Transverse colon (tissue), 4 donors: ENCODE measurements at regions not wholly inside any gene's neighbourhood (a gene's known extent, or its start where the extent isn't known, plus 50 kb on each side); places are given as distances from the start of the nearest gene placed in this dataset.

Source experiments
- DNase-seq: peaks from one replicate; pipeline ENCODE4 v3.0.0-alpha.2; 2019
- H3K27ac ChIP-seq, 4 donors: fragments of 200-600 bp; sonication (generic); 2 replicates each; pipeline ENCODE4 v1.5.1; 2016 to 2018; ENCODE audit warnings: inconsistent platforms in 4 of 4
- H3K27me3 ChIP-seq: fragments of 200-600 bp; sonication (generic); 2 replicates; pipeline ENCODE4 v1.5.1; 2017; ENCODE audit warnings: inconsistent platforms
- H3K36me3 ChIP-seq, 4 donors: fragments of 200-600 bp; sonication (generic); 2 replicates each; pipeline ENCODE4 v1.5.1; 2017 to 2019; ENCODE audit warnings: inconsistent platforms in 4 of 4
- H3K4me1 ChIP-seq, 4 donors: fragments of 200-600 bp; sonication (generic); 2 replicates each; pipeline ENCODE4 v1.5.1; 2017 to 2020; ENCODE audit warnings: inconsistent platforms in 4 of 4
- H3K4me3 ChIP-seq, 4 donors: fragments of 200-600 bp; sonication (generic); 1 replicate in 1 of 4; 2 replicates in 3 of 4; pipeline versions ENCODE4 v1.5.1 to v1.6.1; 2017 to 2019; ENCODE audit warnings: inconsistent platforms in 4 of 4
- H3K9me3 ChIP-seq, 2 donors: fragments of 200-600 bp; sonication (generic); 2 replicates each; pipeline ENCODE4 v1.5.1; 2017 to 2019; ENCODE audit warnings: inconsistent platforms in 2 of 2
- CTCF ChIP-seq, 5 experiments: fragments of 200-600 bp in 3 of 5; fragments of 450-650 bp in 2 of 5; sonication (generic) in 3 of 5; IDR thresholded peaks; 1 replicate in 2 of 5; 2 replicates in 3 of 5; pipeline ENCODE4 v1.5.1; 2016 to 2017; ENCODE audit warnings: antibody characterized with exemption in 5 of 5, inconsistent platforms in 3 of 5, mild to moderate bottlenecking in 2 of 5, moderate library complexity in 1 of 5
- EP300 ChIP-seq: sonication (generic); formaldehyde crosslinking; IDR thresholded peaks from one replicate; pipeline ENCODE4 v1.6.1; 2017; ENCODE audit warnings: antibody characterized with exemption, low read depth
- POLR2A ChIP-seq: fragments of 450-650 bp; IDR thresholded peaks from one replicate; pipeline ENCODE4 v1.6.1; 2016; ENCODE audit warnings: antibody characterized with exemption, mild to moderate bottlenecking, moderate library complexity
- POLR2AphosphoS5 ChIP-seq, 3 donors: sonication (generic); formaldehyde crosslinking; IDR thresholded peaks; one replicate each; pipeline ENCODE4 v1.6.1; 2016; ENCODE audit warnings: antibody characterized with exemption in 3 of 3
- WGBS, 2 donors: methylation state at CpG; one replicate each; pipeline ENCODE4 v1.1.5; 2018; ENCODE audit warnings: low coverage in 1 of 2; 5-methylcytosine and 5-hydroxymethylcytosine counted together
- in situ Hi-C, 4 donors: fragments of 200-750 bp; cut with MboI; loops; one replicate each; pipeline versions ENCODE4 v1.15.0 to v1.15.1; 2017; ENCODE audit warnings: low sequenced_read_pairs in 3 of 4, low pct_ligation_motif_present in 1 of 4, low pct_unique_long_range_greater_than_20kb in 1 of 4
- intact Hi-C: fragments of 100-400 bp; cut with DNase I; formaldehyde crosslinking; loops from one replicate; pipeline ENCODE4 v1.15.1; 2023; ENCODE audit warnings: low total_unique reads

GRCh38 chr12:127235761-127236160 lies 1031.2 kb upstream of the TMEM132C start:
- Histone ChIP-seq H3K27ac (no peak overlapping the region), H3K4me3 (no peak overlapping the region), H3K9me3 (no peaks in the 10 kb centered on the region), H3K27me3 (no peaks in the 10 kb centered on the region), H3K4me1 (no peaks in the 10 kb centered on the region), H3K36me3 (no peaks in the 10 kb centered on the region)
- TF ChIP-seq EP300: no peak
- no peak for TF ChIP-seq POLR2AphosphoS5 (IDR thresholded peaks at IDR 0.05)
- no peak for TF ChIP-seq POLR2A
- no peak for TF ChIP-seq CTCF (IDR thresholded peaks at IDR 0.05)
- intact Hi-C loops (no loop called here), in situ Hi-C loops (no loop called here)
- WGBS, 2 donors: 72% methylated on average over 8 of the region's 8 CpGs; no CpG with 5 or more reads in 1 of the 2 donors
- DNase-seq: no peak

DNA sequence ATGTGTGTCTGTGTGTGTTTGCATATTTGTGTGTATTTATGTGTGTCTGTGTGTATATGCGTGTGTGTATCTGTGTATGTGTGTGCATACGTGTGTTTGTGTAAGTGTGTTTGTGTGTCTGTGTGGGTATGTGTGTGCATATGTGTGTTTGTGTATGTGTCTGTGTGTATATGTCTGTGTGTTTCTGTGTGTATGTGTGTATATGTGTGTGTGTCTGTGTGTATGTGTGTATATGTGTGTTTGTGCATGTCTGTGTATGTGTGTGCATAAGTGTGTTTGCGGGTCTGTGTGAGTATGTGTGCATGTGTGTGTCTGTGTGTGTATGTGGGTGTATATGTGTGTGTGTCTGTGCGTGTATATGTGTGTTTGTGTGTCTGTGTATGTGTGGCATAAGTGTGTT lies 1030.5 kb upstream of the TMEM132C start:
- no peaks in the 10 kb centered on the region for H3K27me3 ChIP-seq
- 74 to 87% methylated on average over 3 to 4 of the region's 4 CpGs for WGBS, 2 donors
- in situ Hi-C loops: no loop called here
- intact Hi-C loops: no loop called here
- H3K4me3 ChIP-seq: no peak overlapping the region
- H3K36me3 ChIP-seq: no peaks in the 10 kb centered on the region
- TF ChIP-seq EP300 (no peak), CTCF (IDR thresholded peaks at IDR 0.05) (no peak), POLR2AphosphoS5 (IDR thresholded peaks at IDR 0.05) (no peak), POLR2A (no peak)
- no peak overlapping the region for H3K27ac ChIP-seq
- H3K4me1 ChIP-seq: no peaks in the 10 kb centered on the region
- no peak for DNase-seq
- H3K9me3 ChIP-seq: no peaks in the 10 kb centered on the region

GRCh38 chr12:127237151-127237550 lies 1029.8 kb upstream of the TMEM132C start:
- WGBS, 2 donors: 80% methylated on average over 9 of the region's 9 CpGs; no CpG with 5 or more reads in 1 of the 2 donors
- intact Hi-C loops: no loop called here

DNA sequence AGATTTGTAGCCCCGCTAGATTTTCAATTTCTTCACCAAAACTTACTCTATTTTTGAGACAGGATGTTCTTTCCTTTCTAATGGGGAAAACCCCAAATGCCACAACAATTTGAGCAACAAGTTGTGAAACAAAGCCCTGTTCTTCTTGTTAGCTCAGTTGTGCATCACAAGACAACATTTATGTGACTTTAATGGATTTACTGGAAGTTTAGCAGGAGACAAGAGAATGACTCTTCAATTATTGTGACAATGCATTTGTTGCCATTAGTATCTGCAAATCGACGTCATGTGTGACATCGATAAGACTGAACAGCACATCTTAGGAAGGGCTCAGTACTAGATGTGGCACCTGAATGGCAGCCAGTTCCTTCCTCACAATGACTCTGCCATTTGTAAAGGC lies 1028.9 kb upstream of the TMEM132C start:
- TF ChIP-seq POLR2A (no peak), POLR2AphosphoS5 (IDR thresholded peaks at IDR 0.05) (no peak), CTCF (IDR thresholded peaks at IDR 0.05) (no peak), EP300 (no peak)
- no peak for DNase-seq
- 87 to 90% methylated on average over 3 to 4 of the region's 4 CpGs for WGBS, 2 donors
- H3K27ac ChIP-seq: no peak overlapping the region
- in situ Hi-C loops: no loop called here
- H3K27me3 ChIP-seq: no peaks in the 10 kb centered on the region
- H3K4me3 ChIP-seq: no peak overlapping the region
- intact Hi-C loops: no loop called here
- H3K4me1 ChIP-seq: no peaks in the 10 kb centered on the region
- H3K9me3 ChIP-seq: no peaks in the 10 kb centered on the region
- H3K36me3 ChIP-seq: no peaks in the 10 kb centered on the region

More at GRCh38 chr12:127237151-127237550, 1029.8 kb upstream of the TMEM132C start:
- no peaks in the 10 kb centered on the region for H3K9me3 ChIP-seq
- H3K27me3 ChIP-seq: no peaks in the 10 kb centered on the region
- H3K36me3 ChIP-seq: no peaks in the 10 kb centered on the region
- in situ Hi-C loops: no loop called here
- no peak overlapping the region for H3K4me3 ChIP-seq
- no peak for DNase-seq
- no peak for TF ChIP-seq POLR2A
- no peak for TF ChIP-seq CTCF (IDR thresholded peaks at IDR 0.05)
- no peak for TF ChIP-seq POLR2AphosphoS5 (IDR thresholded peaks at IDR 0.05)
- TF ChIP-seq EP300: no peak
- H3K4me1 ChIP-seq: no peaks in the 10 kb centered on the region
- H3K27ac ChIP-seq: no peak overlapping the region
